SK-N-MC (cell line): ENCODE measurements at regions not wholly inside any gene's neighbourhood (a gene's known extent, or its start where the extent isn't known, plus 50 kb on each side); places are given as distances from the start of the nearest gene placed in this dataset.

Experiments
- EZH2 ChIP-seq: fragments of 200-600 bp; sonication (generic); IDR thresholded peaks from one replicate; pipeline ENCODE4 v1.6.1; 2017; ENCODE audit warnings: antibody characterized with exemption
- POLR2AphosphoS5 ChIP-seq: IDR thresholded peaks from 2 replicates; pipeline ENCODE4 v1.6.1; 2012; ENCODE audit warnings: mild to moderate bottlenecking, low read depth, low read length, borderline replicate concordance

- TF ChIP-seq POLR2AphosphoS5 (no peak), EZH2 (no peak)
Observed at GRCh38 chr12:107180272-107180671, 86.9 kb upstream of the CRY1 start.
